ENCODE measurements at regions not wholly inside any gene's neighbourhood (a gene's known extent, or its start where the extent isn't known, plus 50 kb on each side); places are given as distances from the start of the nearest gene placed in this dataset.

DNA sequence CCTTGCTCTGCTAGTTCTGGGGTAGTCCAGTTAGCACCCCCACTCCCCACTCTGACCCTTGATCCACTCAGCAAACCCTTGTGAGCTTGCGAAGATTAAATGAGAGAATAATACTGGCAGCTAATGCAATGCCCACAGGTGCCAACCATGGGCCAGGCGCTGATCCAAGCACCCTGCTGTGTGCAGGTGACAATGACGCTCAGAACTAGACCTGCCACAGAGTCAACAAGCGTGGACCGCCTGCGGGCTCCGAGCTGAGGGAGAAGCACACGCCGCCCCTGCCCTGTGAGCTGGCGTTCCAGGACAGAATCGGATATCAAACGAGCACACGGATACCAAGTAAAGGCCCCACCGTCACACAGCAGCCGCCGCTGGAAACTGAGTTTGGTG is 129.2 kb downstream of the FAM53A start:
- TF ChIP-seq CTCF (IDR thresholded peaks at IDR 0.05; ENCODE audit: low read length) = no peak
- TF ChIP-seq EZH2 (IDR thresholded peaks at IDR 0.05; ENCODE audit: borderline replicate concordance, low read length) = no peak
